GM12891 (cell line): ENCODE measurements at regions not wholly inside any gene's neighbourhood (a gene's known extent, or its start where the extent isn't known, plus 50 kb on each side); places are given as distances from the start of the nearest gene placed in this dataset.

Experiments used
- PAX5 ChIP-seq: IDR thresholded peaks from 2 replicates; pipeline ENCODE4 v1.6.1; 2011; ENCODE audit warnings: low read length, moderate library complexity, mild to moderate bottlenecking; ENCODE audit not compliant: insufficient read depth, severe bottlenecking
- POLR2A ChIP-seq: IDR thresholded peaks from 2 replicates; pipeline ENCODE4 v1.6.1; 2011; ENCODE audit warnings: low read depth, low read length, control low read depth
- POLR2AphosphoS5 ChIP-seq: IDR thresholded peaks from 2 replicates; pipeline ENCODE4 v1.6.1; 2011; ENCODE audit warnings: low read depth, low read length, control low read depth
- POU2F2 ChIP-seq: IDR thresholded peaks from 2 replicates; pipeline ENCODE4 v1.6.1; 2011; ENCODE audit warnings: low read depth, mild to moderate bottlenecking, control low read depth, low read length, moderate library complexity
- SPI1 ChIP-seq: IDR thresholded peaks from 2 replicates; pipeline ENCODE4 v1.6.1; 2011; ENCODE audit warnings: low read depth, low read length, control low read depth
- TAF1 ChIP-seq: IDR thresholded peaks from 2 replicates; pipeline ENCODE4 v1.6.1; 2011; ENCODE audit warnings: low read depth, low read length, control low read depth

DNA sequence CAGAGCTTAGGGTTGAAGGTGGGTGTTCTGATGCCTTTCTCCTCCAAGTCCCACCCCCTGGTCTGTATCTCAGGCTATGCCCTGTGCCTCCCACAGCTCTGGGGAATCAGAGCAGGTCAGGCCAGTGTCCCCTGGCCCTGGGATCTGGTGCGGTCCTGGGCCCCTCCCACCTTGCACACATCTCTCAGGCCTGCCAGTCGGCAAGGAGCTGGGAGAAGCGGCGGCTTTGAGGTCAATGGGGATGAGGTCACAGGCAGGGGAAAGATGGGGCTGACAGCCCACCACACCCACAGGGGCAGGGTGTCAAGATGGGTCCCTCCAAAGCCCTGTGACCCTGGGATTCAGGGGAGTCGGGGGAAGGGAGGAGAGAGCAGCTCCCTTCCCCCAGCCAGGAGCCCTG is 65.4 kb upstream of the CASZ1 start:
- TF ChIP-seq TAF1, result no peak
- no peak for TF ChIP-seq POLR2A
- TF ChIP-seq POLR2AphosphoS5, result no peak
- no peak for TF ChIP-seq SPI1
- TF ChIP-seq POU2F2, result no peak
- TF ChIP-seq PAX5, result no peak
